GM19372 (cell line): ENCODE measurements at regions not wholly inside any gene's neighbourhood (a gene's known extent, or its start where the extent isn't known, plus 50 kb on each side); places are given as distances from the start of the nearest gene placed in this dataset.
A peak's percentile ranks its signal among the peaks of the same experiment; 100 is the strongest.

Experiments used
- ATAC-seq: cut with Tn5 transposase; IDR thresholded peaks from one replicate; pipeline ENCODE4 v1.9.1; 2021; ENCODE audit warnings: mild to moderate bottlenecking, low read depth, moderate library complexity; ENCODE audit not compliant: unreplicated experiment

- ATAC-seq, result no peak
These were observed 528.4 kb downstream of the PPARGC1A start for GRCh38 chr4:23361453-23361852.

- ATAC-seq, result no peak
These were observed 529.1 kb downstream of the PPARGC1A start for GRCh38 chr4:23360718-23361117.

- ATAC-seq, result no peak
These were observed 534.6 kb downstream of the PPARGC1A start for GRCh38 chr4:23355258-23355657.

- ATAC-seq, result no peak
These were observed 536.6 kb downstream of the PPARGC1A start for GRCh38 chr4:23353200-23353599.

- no peak for ATAC-seq
These were observed 540.9 kb downstream of the PPARGC1A start for GRCh38 chr4:23348789-23349498.

GRCh38 chr4:23337292-23337691 is 552.6 kb downstream of the PPARGC1A start:
- ATAC-seq, result no peak

- peak; percentile 70 for ATAC-seq
These were observed 555.6 kb downstream of the PPARGC1A start for GRCh38 chr4:23333946-23334878.

- ATAC-seq, result no peak
These were observed 556.3 kb downstream of the PPARGC1A start for GRCh38 chr4:23333556-23333945.

GRCh38 chr4:23332313-23332712 is 557.5 kb downstream of the PPARGC1A start:
- ATAC-seq, result no peak

GRCh38 chr4:23327120-23327519 is 562.7 kb downstream of the PPARGC1A start:
- no peak for ATAC-seq

GRCh38 chr4:23324021-23324690 is 565.7 kb downstream of the PPARGC1A start:
- ATAC-seq, result no peak

- no peak for ATAC-seq
These were observed 566.4 kb downstream of the PPARGC1A start for GRCh38 chr4:23323436-23323835.

- ATAC-seq, result no peak
These were observed 567.1 kb downstream of the PPARGC1A start for GRCh38 chr4:23322732-23323131.

GRCh38 chr4:23320931-23321587 is 568.8 kb downstream of the PPARGC1A start:
- no peak for ATAC-seq

- ATAC-seq, result no peak
These were observed 577.2 kb downstream of the PPARGC1A start for GRCh38 chr4:23312686-23313085.

- ATAC-seq, result no peak
These were observed 577.9 kb downstream of the PPARGC1A start for GRCh38 chr4:23311983-23312382.

- no peak for ATAC-seq
These were observed 584.8 kb downstream of the PPARGC1A start for GRCh38 chr4:23305026-23305425.

GRCh38 chr4:23298371-23298770 is 591.5 kb downstream of the PPARGC1A start:
- no peak for ATAC-seq

- no peak for ATAC-seq
These were observed 592.5 kb downstream of the PPARGC1A start for GRCh38 chr4:23297327-23297726.

- no peak for ATAC-seq
These were observed 598.4 kb downstream of the GBA3 start for GRCh38 chr4:23291139-23291538.

- no peak for ATAC-seq
These were observed 597.9 kb downstream of the GBA3 start for GRCh38 chr4:23290656-23291055.
